ENCODE measurements at regions not wholly inside any gene's neighbourhood (a gene's known extent, or its start where the extent isn't known, plus 50 kb on each side); places are given as distances from the start of the nearest gene placed in this dataset.

GRCh38 chr4:136651278-136651667, 881.0 kb downstream of the PCDH18 start:
- no peak overlapping the region for H3K4me3 ChIP-seq (ENCODE audit: low read depth, low read length)
- no peak for TF ChIP-seq CTCF (IDR thresholded peaks at IDR 0.05; ENCODE audit: low read depth, low read length)
- peaks cover 6% of the 10 kb centered on the region for H3K4me1 ChIP-seq
- no peaks in the 10 kb centered on the region for H3K36me3 ChIP-seq
- no peak for DNase-seq
- no peaks in the 10 kb centered on the region for H3K9me3 ChIP-seq
- H3K27me3 ChIP-seq, result no peaks in the 10 kb centered on the region

- no peak for DNase-seq
- H3K4me1 ChIP-seq, result peaks cover 6% of the 10 kb centered on the region
- no peaks in the 10 kb centered on the region for H3K27me3 ChIP-seq
- H3K4me3 ChIP-seq (ENCODE audit: low read depth, low read length), result no peak overlapping the region
- no peaks in the 10 kb centered on the region for H3K36me3 ChIP-seq
- no peaks in the 10 kb centered on the region for H3K9me3 ChIP-seq
- no peak for TF ChIP-seq CTCF (IDR thresholded peaks at IDR 0.05; ENCODE audit: low read depth, low read length)
Observed at GRCh38 chr4:136650541-136651277, 881.6 kb downstream of the PCDH18 start.

GRCh38 chr4:136644279-136644678, 888.0 kb downstream of the PCDH18 start:
- H3K9me3 ChIP-seq, result no peaks in the 10 kb centered on the region
- DNase-seq, result no peak
- H3K36me3 ChIP-seq, result no peaks in the 10 kb centered on the region
- H3K4me3 ChIP-seq (ENCODE audit: low read depth, low read length), result no peak overlapping the region
- H3K4me1 ChIP-seq, result peaks cover 13% of the 10 kb centered on the region
- TF ChIP-seq CTCF (IDR thresholded peaks at IDR 0.05; ENCODE audit: low read depth, low read length), result no peak
- no peaks in the 10 kb centered on the region for H3K27me3 ChIP-seq

GRCh38 chr4:136643416-136643815, 888.9 kb downstream of the PCDH18 start:
- Histone ChIP-seq H3K4me3 (ENCODE audit: low read depth, low read length) (no peak overlapping the region), H3K36me3 (no peaks in the 10 kb centered on the region), H3K9me3 (no peaks in the 10 kb centered on the region), H3K27me3 (no peaks in the 10 kb centered on the region), H3K4me1 (peaks cover 13% of the 10 kb centered on the region)
- TF ChIP-seq CTCF (IDR thresholded peaks at IDR 0.05; ENCODE audit: low read depth, low read length), result no peak
- no peak for DNase-seq

GRCh38 chr4:136637071-136637777, 895.1 kb downstream of the PCDH18 start:
- Histone ChIP-seq H3K9me3 (no peaks in the 10 kb centered on the region), H3K36me3 (no peaks in the 10 kb centered on the region), H3K4me1 (peaks cover 3% of the 10 kb centered on the region), H3K27me3 (no peaks in the 10 kb centered on the region), H3K4me3 (ENCODE audit: low read depth, low read length) (no peak overlapping the region)
- peak; percentile 45 for DNase-seq
- peak; percentile 68 for TF ChIP-seq CTCF (IDR thresholded peaks at IDR 0.05; ENCODE audit: low read depth, low read length)

GRCh38 chr4:136636155-136636554, 896.1 kb downstream of the PCDH18 start:
- Histone ChIP-seq H3K9me3 (no peaks in the 10 kb centered on the region), H3K36me3 (no peaks in the 10 kb centered on the region), H3K4me1 (peaks cover 3% of the 10 kb centered on the region), H3K4me3 (ENCODE audit: low read depth, low read length) (no peak overlapping the region), H3K27me3 (no peaks in the 10 kb centered on the region)
- no peak for TF ChIP-seq CTCF (IDR thresholded peaks at IDR 0.05; ENCODE audit: low read depth, low read length)
- DNase-seq, result no peak

Data from BE2C (cell line).